Neutrophil (primary cell): ENCODE measurements at regions not wholly inside any gene's neighbourhood (a gene's known extent, or its start where the extent isn't known, plus 50 kb on each side); places are given as distances from the start of the nearest gene placed in this dataset.

Experiments used
- H3K27ac ChIP-seq: fragments of 200-600 bp; sonication (generic); 2 replicates; pipeline ENCODE4 v1.5.1; 2016; ENCODE audit warnings: mild to moderate bottlenecking, moderate library complexity
- H3K27me3 ChIP-seq: fragments of 200-600 bp; sonication (generic); 2 replicates; pipeline ENCODE4 v1.6.0; 2016; ENCODE audit warnings: mild to moderate bottlenecking
- H3K36me3 ChIP-seq: fragments of 200-600 bp; sonication (generic); 2 replicates; pipeline ENCODE4 v1.5.1; 2017
- H3K4me1 ChIP-seq, 2 experiments: fragments of 200-600 bp in 1 of 2; sonication (generic) in 1 of 2; 1 replicate in 1 of 2; 2 replicates in 1 of 2; pipeline versions ENCODE4 v1.5.1 to v1.6.1; 2013 to 2016; ENCODE audit warnings: low read depth in 1 of 2, low read length in 1 of 2, mild to moderate bottlenecking in 1 of 2, moderate library complexity in 1 of 2; ENCODE audit not compliant: control insufficient read depth in 1 of 2, insufficient read depth in 1 of 2
- H3K4me3 ChIP-seq, 2 experiments: fragments of 200-600 bp in 1 of 2; sonication (generic) in 1 of 2; 1 replicate in 1 of 2; 2 replicates in 1 of 2; pipeline ENCODE4 v1.5.1; 2013 to 2016; ENCODE audit warnings: low read depth in 1 of 2, low read length in 1 of 2, mild to moderate bottlenecking in 1 of 2, moderate library complexity in 1 of 2
- H3K9me3 ChIP-seq: fragments of 200-600 bp; sonication (generic); 2 replicates; pipeline ENCODE4 v1.5.1; 2016
- CTCF ChIP-seq: fragments of 200-600 bp; sonication (generic); IDR thresholded peaks from 2 replicates; pipeline ENCODE4 v1.5.1; 2016; ENCODE audit warnings: antibody characterized with exemption

GRCh38 chr3:6112546-6112945 lies 748.4 kb upstream of the GRM7 start:
- Histone ChIP-seq H3K27me3 (no peaks in the 10 kb centered on the region), H3K36me3 (no peaks in the 10 kb centered on the region), H3K4me1 (no peaks in the 10 kb centered on the region), H3K4me3 (no peak overlapping the region), H3K9me3 (no peaks in the 10 kb centered on the region), H3K27ac (no peak overlapping the region)
- TF ChIP-seq CTCF: no peak

GRCh38 chr3:6113338-6113737 lies 747.6 kb upstream of the GRM7 start:
- H3K4me3 ChIP-seq: no peak overlapping the region
- no peak for TF ChIP-seq CTCF
- H3K9me3 ChIP-seq: no peaks in the 10 kb centered on the region
- H3K36me3 ChIP-seq: no peaks in the 10 kb centered on the region
- no peaks in the 10 kb centered on the region for H3K4me1 ChIP-seq
- no peaks in the 10 kb centered on the region for H3K27me3 ChIP-seq
- no peak overlapping the region for H3K27ac ChIP-seq

- no peaks in the 10 kb centered on the region for H3K4me1 ChIP-seq
- no peaks in the 10 kb centered on the region for H3K9me3 ChIP-seq
- no peak overlapping the region for H3K27ac ChIP-seq
- H3K4me3 ChIP-seq: no peak overlapping the region
- H3K27me3 ChIP-seq: no peaks in the 10 kb centered on the region
- no peak for TF ChIP-seq CTCF
- no peaks in the 10 kb centered on the region for H3K36me3 ChIP-seq
Measured at GRCh38 chr3:6119367-6119766, 741.5 kb upstream of the GRM7 start.

- H3K27me3 ChIP-seq: no peaks in the 10 kb centered on the region
- no peaks in the 10 kb centered on the region for H3K9me3 ChIP-seq
- H3K27ac ChIP-seq: no peak overlapping the region
- no peak for TF ChIP-seq CTCF
- H3K36me3 ChIP-seq: no peaks in the 10 kb centered on the region
- H3K4me1 ChIP-seq: no peaks in the 10 kb centered on the region
- H3K4me3 ChIP-seq: no peak overlapping the region
Measured at GRCh38 chr3:6120786-6121185, 740.1 kb upstream of the GRM7 start.

- H3K4me1 ChIP-seq: no peaks in the 10 kb centered on the region
- no peak for TF ChIP-seq CTCF
- H3K4me3 ChIP-seq: no peak overlapping the region
- H3K27me3 ChIP-seq: no peaks in the 10 kb centered on the region
- no peaks in the 10 kb centered on the region for H3K36me3 ChIP-seq
- H3K9me3 ChIP-seq: no peaks in the 10 kb centered on the region
- no peak overlapping the region for H3K27ac ChIP-seq
Measured at GRCh38 chr3:6124875-6125274, 736.0 kb upstream of the GRM7 start.

- Histone ChIP-seq H3K9me3 (no peaks in the 10 kb centered on the region), H3K27ac (no peak overlapping the region), H3K4me1 (no peaks in the 10 kb centered on the region), H3K27me3 (no peaks in the 10 kb centered on the region), H3K4me3 (no peak overlapping the region), H3K36me3 (no peaks in the 10 kb centered on the region)
- TF ChIP-seq CTCF: no peak
Measured at GRCh38 chr3:6125520-6125919, 735.4 kb upstream of the GRM7 start.
